ENCODE measurements at regions not wholly inside any gene's neighbourhood (a gene's known extent, or its start where the extent isn't known, plus 50 kb on each side); places are given as distances from the start of the nearest gene placed in this dataset.

DNA sequence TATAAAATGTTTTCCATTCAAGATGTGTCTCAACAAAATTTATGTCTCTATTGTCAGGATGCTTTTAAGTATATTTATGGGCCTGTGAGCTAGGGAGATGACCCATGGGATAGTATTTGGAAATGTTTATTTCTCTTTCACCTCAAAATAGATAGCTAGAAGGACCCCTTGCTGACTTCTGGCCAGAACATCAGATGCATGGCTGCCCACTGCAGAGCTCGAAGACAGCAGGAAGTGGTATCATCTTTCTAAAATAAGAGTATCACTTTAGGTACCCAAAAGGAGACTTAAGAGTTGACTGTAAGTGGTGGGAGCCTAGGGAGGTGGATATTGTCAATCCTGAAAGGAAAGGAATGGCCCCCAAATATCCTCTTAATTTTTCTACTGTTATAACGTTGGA is 264.4 kb downstream of the NEBL start:
- no peak for DNase-seq (ENCODE audit: low read depth, low spot score)
- Histone ChIP-seq H3K4me1 (ENCODE audit: control insufficient read depth, insufficient read depth, low read length) (no peaks in the 10 kb centered on the region), H3K27me3 (ENCODE audit: control insufficient read depth, insufficient read depth, low read length) (no peaks in the 10 kb centered on the region), H3K9me3 (ENCODE audit: control insufficient read depth, insufficient read depth, low read length) (no peaks in the 10 kb centered on the region), H3K4me3 (ENCODE audit: low read length) (no peak overlapping the region), H3K27ac (ENCODE audit: low read length) (no peak overlapping the region), H3K36me3 (ENCODE audit: control insufficient read depth, insufficient read depth, low read length) (no peaks in the 10 kb centered on the region)
- no CpG with 5 or more reads among the region's 2 CpGs for WGBS (ENCODE audit: insufficient coverage, insufficient read length)

DNA sequence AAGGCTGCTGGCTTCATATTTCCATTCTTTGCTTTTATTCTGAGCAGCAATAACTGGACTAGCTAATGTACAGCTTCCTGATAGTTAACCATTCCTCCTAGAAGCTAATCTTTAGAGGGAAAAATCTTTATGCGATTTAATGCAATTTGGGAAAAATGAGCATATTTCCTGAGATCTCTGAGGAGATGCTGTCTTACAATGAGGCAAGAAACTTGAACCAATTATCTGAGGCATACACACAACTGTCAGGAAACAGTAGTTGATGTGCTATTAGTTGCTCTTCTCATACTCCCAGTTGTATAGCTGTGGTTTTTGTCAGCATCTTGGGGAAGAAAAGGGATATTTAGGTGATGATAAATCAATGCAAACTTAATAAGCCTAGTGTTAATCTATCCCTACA is 265.9 kb downstream of the NEBL start:
- H3K4me3 ChIP-seq (ENCODE audit: low read length): no peak overlapping the region
- no CpG with 5 or more reads among the region's 1 CpG for WGBS (ENCODE audit: insufficient coverage, insufficient read length)
- DNase-seq (ENCODE audit: low read depth, low spot score): no peak
- no peaks in the 10 kb centered on the region for H3K9me3 ChIP-seq (ENCODE audit: control insufficient read depth, insufficient read depth, low read length)
- no peaks in the 10 kb centered on the region for H3K36me3 ChIP-seq (ENCODE audit: control insufficient read depth, insufficient read depth, low read length)
- H3K27ac ChIP-seq (ENCODE audit: low read length): no peak overlapping the region
- no peaks in the 10 kb centered on the region for H3K4me1 ChIP-seq (ENCODE audit: control insufficient read depth, insufficient read depth, low read length)
- no peaks in the 10 kb centered on the region for H3K27me3 ChIP-seq (ENCODE audit: control insufficient read depth, insufficient read depth, low read length)

DNA sequence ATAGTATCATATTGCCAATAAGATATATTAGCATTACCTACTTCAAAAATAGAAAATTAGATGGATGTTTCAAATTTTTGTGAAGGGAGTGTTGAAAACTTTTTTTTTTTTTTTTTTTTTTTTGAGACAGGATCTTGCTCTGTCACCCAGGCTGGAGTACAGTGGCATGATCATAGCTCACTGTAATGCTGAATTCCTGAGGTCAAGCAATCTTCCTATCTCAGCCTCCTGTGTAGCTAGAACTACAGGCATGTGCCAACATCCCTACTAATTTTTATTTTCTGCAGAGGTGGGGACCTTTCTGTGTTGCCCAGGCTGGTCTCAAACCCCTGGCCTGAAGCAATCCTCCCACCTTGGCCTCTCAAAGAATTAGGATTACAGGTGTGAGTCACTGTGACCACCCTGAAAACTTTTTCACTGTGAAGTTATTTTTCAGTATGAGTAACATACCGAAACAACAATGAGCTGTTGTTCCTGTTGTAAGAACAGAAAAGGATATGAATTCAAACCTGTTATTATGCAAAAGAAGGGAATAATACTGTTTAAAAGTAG is 266.9 kb downstream of the NEBL start:
- H3K4me3 ChIP-seq (ENCODE audit: low read length): no peak overlapping the region
- H3K36me3 ChIP-seq (ENCODE audit: control insufficient read depth, insufficient read depth, low read length): no peaks in the 10 kb centered on the region
- no peaks in the 10 kb centered on the region for H3K9me3 ChIP-seq (ENCODE audit: control insufficient read depth, insufficient read depth, low read length)
- no peaks in the 10 kb centered on the region for H3K4me1 ChIP-seq (ENCODE audit: control insufficient read depth, insufficient read depth, low read length)
- no peak for DNase-seq (ENCODE audit: low read depth, low spot score)
- WGBS (ENCODE audit: insufficient coverage, insufficient read length): no CpG with 5 or more reads among the region's 1 CpG
- H3K27ac ChIP-seq (ENCODE audit: low read length): no peak overlapping the region
- H3K27me3 ChIP-seq (ENCODE audit: control insufficient read depth, insufficient read depth, low read length): no peaks in the 10 kb centered on the region

DNA sequence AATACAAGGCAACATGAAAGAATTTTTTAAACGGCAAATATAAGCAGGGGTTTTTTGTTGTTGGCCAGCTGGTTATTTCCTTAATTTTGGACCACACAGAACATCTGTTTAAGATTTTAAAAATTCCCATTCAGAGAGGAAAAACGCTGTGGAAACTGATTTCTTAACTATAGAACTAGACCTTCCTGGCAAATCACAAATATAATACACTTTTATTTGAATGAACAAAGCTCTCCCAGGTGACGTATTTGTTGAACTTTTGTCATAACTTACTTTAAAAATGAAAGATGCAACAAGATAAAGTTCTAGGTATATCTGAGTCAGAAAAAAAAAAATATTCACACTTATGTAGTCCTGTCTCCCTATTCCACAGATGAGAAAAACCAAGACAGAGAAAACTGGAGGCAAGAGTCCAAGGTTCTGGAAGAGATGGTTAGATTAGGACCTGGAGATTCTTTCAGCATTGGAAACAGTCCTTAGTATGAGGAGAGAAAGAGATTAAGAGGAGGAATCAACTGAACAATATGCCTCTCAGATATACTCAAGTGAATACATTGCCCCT is 269.1 kb downstream of the NEBL start:
- Histone ChIP-seq H3K4me1 (ENCODE audit: control insufficient read depth, insufficient read depth, low read length) (no peaks in the 10 kb centered on the region), H3K9me3 (ENCODE audit: control insufficient read depth, insufficient read depth, low read length) (no peaks in the 10 kb centered on the region), H3K4me3 (ENCODE audit: low read length) (no peak overlapping the region), H3K27ac (ENCODE audit: low read length) (no peak overlapping the region), H3K27me3 (ENCODE audit: control insufficient read depth, insufficient read depth, low read length) (no peaks in the 10 kb centered on the region), H3K36me3 (ENCODE audit: control insufficient read depth, insufficient read depth, low read length) (no peaks in the 10 kb centered on the region)
- DNase-seq (ENCODE audit: low read depth, low spot score): no peak
- no CpG with 5 or more reads among the region's 3 CpGs for WGBS (ENCODE audit: insufficient coverage, insufficient read length)

DNA sequence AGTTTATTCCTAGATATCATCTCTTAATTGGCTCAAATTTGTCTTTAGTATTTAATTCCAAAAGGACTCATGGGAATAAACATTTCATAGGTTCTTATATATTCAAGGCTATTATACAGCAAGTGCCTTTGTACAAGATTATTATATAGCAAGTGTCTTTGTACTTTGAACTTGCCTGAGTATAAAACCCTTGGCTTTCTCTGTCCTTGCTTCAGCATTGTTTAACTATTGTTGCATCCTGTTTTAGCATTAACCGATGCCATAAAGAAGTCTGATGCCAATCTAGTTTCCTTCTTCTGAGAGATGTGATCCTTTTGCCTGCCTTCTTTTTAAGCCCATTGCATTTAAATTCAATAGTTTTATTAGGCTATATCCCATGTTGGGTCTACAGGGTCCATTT is 270.0 kb downstream of the NEBL start:
- Histone ChIP-seq H3K4me3 (ENCODE audit: low read length) (no peak overlapping the region), H3K27me3 (ENCODE audit: control insufficient read depth, insufficient read depth, low read length) (no peaks in the 10 kb centered on the region), H3K36me3 (ENCODE audit: control insufficient read depth, insufficient read depth, low read length) (no peaks in the 10 kb centered on the region), H3K27ac (ENCODE audit: low read length) (no peak overlapping the region), H3K4me1 (ENCODE audit: control insufficient read depth, insufficient read depth, low read length) (no peaks in the 10 kb centered on the region), H3K9me3 (ENCODE audit: control insufficient read depth, insufficient read depth, low read length) (no peaks in the 10 kb centered on the region)
- no CpG with 5 or more reads among the region's 1 CpG for WGBS (ENCODE audit: insufficient coverage, insufficient read length)
- DNase-seq (ENCODE audit: low read depth, low spot score): no peak

DNA sequence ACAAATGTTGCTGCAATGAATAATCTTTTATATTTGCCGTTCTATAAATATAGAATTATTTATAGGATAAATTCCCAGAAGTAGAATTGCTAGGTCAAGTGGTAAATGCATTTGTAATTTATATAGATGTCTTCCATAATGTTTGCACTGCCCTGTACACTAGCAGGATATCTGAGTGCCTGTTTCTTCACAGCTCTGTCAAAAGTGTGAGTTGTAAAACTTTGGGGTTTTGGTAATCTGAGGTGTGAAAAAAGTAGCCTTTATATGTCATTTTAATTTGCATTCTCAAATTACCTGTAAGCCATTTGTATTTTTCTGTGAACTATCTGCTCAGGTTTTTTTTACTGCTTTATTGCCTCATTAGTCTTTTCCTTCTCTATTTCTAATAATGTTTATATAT is 271.2 kb downstream of the NEBL start:
- no peaks in the 10 kb centered on the region for H3K27me3 ChIP-seq (ENCODE audit: control insufficient read depth, insufficient read depth, low read length)
- no CpG with 5 or more reads among the region's 1 CpG for WGBS (ENCODE audit: insufficient coverage, insufficient read length)

DNA sequence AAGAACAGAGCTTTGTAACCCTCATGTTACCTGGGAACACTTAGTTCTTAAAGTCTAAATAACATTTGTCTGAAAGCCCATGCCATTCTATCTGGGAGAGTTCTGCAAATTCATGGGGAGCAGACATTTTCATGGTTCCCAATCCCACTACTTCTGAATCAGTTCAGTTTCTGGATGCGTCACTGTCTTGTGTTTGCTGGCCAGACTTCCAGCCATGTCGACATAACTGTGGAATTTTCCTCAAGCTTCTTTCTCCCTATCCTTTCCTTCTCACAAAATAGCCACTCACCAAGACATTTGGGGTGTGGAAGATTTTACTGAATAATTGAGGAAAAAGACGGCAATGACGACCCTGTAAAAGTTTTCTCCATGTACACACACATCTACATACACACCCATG is 272.5 kb downstream of the NEBL start:
- Histone ChIP-seq H3K9me3 (ENCODE audit: control insufficient read depth, insufficient read depth, low read length) (no peaks in the 10 kb centered on the region), H3K4me3 (ENCODE audit: low read length) (no peak overlapping the region), H3K36me3 (ENCODE audit: control insufficient read depth, insufficient read depth, low read length) (no peaks in the 10 kb centered on the region), H3K27ac (ENCODE audit: low read length) (no peak overlapping the region), H3K4me1 (ENCODE audit: control insufficient read depth, insufficient read depth, low read length) (no peaks in the 10 kb centered on the region), H3K27me3 (ENCODE audit: control insufficient read depth, insufficient read depth, low read length) (no peaks in the 10 kb centered on the region)
- no CpG with 5 or more reads among the region's 4 CpGs for WGBS (ENCODE audit: insufficient coverage, insufficient read length)
- no peak for DNase-seq (ENCODE audit: low read depth, low spot score)

More for the DNA sequence above, 271.2 kb downstream of the NEBL start:
- Histone ChIP-seq H3K4me1 (ENCODE audit: control insufficient read depth, insufficient read depth, low read length) (no peaks in the 10 kb centered on the region), H3K9me3 (ENCODE audit: control insufficient read depth, insufficient read depth, low read length) (no peaks in the 10 kb centered on the region), H3K4me3 (ENCODE audit: low read length) (no peak overlapping the region), H3K36me3 (ENCODE audit: control insufficient read depth, insufficient read depth, low read length) (no peaks in the 10 kb centered on the region), H3K27ac (ENCODE audit: low read length) (no peak overlapping the region)
- no peak for DNase-seq (ENCODE audit: low read depth, low spot score)

DNA sequence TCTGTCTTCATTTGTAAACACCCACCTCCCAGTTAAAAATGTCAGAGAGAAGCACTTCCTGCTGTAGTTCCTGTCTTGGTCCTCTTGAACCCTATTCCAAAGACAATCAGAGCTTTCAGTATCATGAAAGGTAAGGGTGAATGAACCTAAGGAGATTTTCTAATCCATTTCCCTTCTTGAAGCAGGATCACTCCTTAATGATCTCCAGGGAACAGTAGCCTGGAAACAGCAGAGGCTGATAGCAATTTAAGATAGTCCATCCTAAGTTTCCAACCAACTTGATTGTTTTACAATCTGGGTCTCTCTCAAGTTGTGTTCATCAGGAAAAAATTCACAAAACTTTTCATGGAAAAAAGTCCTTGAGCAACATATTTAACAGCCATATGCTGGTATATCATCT is 273.6 kb downstream of the NEBL start:
- Histone ChIP-seq H3K36me3 (ENCODE audit: control insufficient read depth, insufficient read depth, low read length) (no peaks in the 10 kb centered on the region), H3K27me3 (ENCODE audit: control insufficient read depth, insufficient read depth, low read length) (no peaks in the 10 kb centered on the region), H3K4me3 (ENCODE audit: low read length) (no peak overlapping the region), H3K27ac (ENCODE audit: low read length) (no peak overlapping the region), H3K4me1 (ENCODE audit: control insufficient read depth, insufficient read depth, low read length) (no peaks in the 10 kb centered on the region), H3K9me3 (ENCODE audit: control insufficient read depth, insufficient read depth, low read length) (no peaks in the 10 kb centered on the region)
- DNase-seq (ENCODE audit: low read depth, low spot score): no peak

DNA sequence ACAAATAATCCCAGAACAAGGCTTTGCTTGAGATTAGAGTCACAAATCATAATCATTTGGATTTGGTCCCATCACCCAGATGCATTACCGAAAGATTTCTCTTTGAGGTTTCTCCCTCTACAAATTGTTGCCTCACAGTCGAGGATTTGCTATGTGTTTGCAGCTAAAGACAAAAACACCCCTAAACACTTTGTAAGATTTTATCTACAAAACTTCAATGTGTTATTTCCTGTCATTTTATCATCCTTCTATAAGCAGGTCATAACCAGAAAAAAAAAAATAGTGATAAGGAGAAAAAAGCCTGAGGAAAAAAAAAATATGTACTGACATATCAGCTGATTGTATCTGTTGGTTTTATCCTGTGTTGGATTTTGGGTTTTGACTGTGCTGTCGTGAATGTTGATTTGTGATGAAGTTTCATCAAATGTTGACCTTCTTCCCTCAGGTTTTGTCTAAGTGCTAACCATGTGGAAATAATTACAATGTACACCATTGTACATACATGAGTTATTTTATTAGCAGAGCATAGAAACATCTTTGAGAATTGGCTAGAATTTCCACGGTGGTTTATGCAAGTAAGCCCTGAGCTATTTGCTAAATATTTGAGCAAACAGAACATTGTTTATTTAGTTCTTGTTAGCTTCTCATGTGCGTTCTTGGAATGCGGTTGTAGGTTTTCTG is 274.4 kb downstream of the NEBL start:
- Histone ChIP-seq H3K27me3 (ENCODE audit: control insufficient read depth, insufficient read depth, low read length) (no peaks in the 10 kb centered on the region), H3K4me3 (ENCODE audit: low read length) (no peak overlapping the region), H3K4me1 (ENCODE audit: control insufficient read depth, insufficient read depth, low read length) (no peaks in the 10 kb centered on the region), H3K36me3 (ENCODE audit: control insufficient read depth, insufficient read depth, low read length) (no peaks in the 10 kb centered on the region), H3K27ac (ENCODE audit: low read length) (no peak overlapping the region), H3K9me3 (ENCODE audit: control insufficient read depth, insufficient read depth, low read length) (no peaks in the 10 kb centered on the region)
- WGBS (ENCODE audit: insufficient coverage, insufficient read length): no CpG with 5 or more reads among the region's 6 CpGs
- no peak for DNase-seq (ENCODE audit: low read depth, low spot score)

DNA sequence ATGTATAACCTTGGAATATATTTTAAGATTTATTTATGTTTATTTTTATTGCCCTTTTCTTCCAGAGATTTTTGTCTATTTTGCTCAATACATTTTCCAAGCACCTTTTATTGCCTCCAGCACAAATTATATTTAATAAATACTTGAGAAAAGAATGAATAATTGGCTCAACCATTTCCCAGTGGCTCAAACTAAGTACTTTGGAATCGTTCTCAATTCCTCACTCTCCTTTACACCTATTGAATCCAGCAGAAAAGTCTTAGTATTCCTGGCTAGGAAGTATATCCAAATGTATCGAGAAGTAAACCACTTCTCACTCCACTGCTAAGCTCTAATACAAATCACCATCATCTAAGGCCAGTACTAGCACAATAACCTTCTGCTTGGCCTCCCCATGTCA is 276.1 kb downstream of the NEBL start:
- Histone ChIP-seq H3K4me3 (ENCODE audit: low read length) (no peak overlapping the region), H3K9me3 (ENCODE audit: control insufficient read depth, insufficient read depth, low read length) (no peaks in the 10 kb centered on the region), H3K36me3 (ENCODE audit: control insufficient read depth, insufficient read depth, low read length) (no peaks in the 10 kb centered on the region), H3K4me1 (ENCODE audit: control insufficient read depth, insufficient read depth, low read length) (no peaks in the 10 kb centered on the region), H3K27me3 (ENCODE audit: control insufficient read depth, insufficient read depth, low read length) (no peaks in the 10 kb centered on the region), H3K27ac (ENCODE audit: low read length) (no peak overlapping the region)
- no CpG with 5 or more reads among the region's 2 CpGs for WGBS (ENCODE audit: insufficient coverage, insufficient read length)
- DNase-seq (ENCODE audit: low read depth, low spot score): no peak

DNA sequence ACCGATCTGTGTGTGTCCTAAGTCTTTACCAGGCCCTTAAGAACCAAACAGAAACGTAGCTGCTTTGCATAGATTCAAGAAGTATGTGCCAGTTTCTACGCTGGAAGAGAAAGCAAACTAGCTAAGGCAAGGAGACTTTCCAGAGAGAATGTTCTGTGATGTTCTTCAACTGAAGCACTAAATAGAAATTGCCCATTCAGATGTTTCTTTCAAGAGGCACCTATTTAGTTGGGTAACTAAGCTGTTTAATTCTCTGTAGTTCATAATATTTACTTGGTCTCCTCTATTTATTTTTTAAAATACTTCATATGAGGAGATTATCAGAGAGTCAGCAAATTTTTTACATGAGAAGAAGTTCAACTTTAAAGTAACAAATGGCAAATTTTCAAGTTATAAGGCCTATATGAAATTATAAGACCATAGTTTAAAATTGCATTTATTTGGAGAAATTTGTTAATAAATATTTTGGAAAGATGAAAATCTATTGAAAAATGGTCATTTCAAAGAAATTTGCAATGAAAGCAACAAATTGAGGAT is 279.0 kb downstream of the NEBL start:
- H3K4me1 ChIP-seq (ENCODE audit: control insufficient read depth, insufficient read depth, low read length): peaks cover 5% of the 10 kb centered on the region; the same call in 1 of the 2 replicates
- no peak for DNase-seq (ENCODE audit: low read depth, low spot score)

More for the DNA sequence above, 279.0 kb downstream of the NEBL start:
- Histone ChIP-seq H3K9me3 (ENCODE audit: control insufficient read depth, insufficient read depth, low read length) (no peaks in the 10 kb centered on the region), H3K36me3 (ENCODE audit: control insufficient read depth, insufficient read depth, low read length) (no peaks in the 10 kb centered on the region), H3K27ac (ENCODE audit: low read length) (no peak overlapping the region), H3K4me3 (ENCODE audit: low read length) (no peak overlapping the region), H3K27me3 (ENCODE audit: control insufficient read depth, insufficient read depth, low read length) (no peaks in the 10 kb centered on the region)
- no CpG with 5 or more reads among the region's 3 CpGs for WGBS (ENCODE audit: insufficient coverage, insufficient read length)
